ENCODE measurements at regions not wholly inside any gene's neighbourhood (a gene's known extent, or its start where the extent isn't known, plus 50 kb on each side); places are given as distances from the start of the nearest gene placed in this dataset.
"Not testable (repeated sequence)": the region's sequence is repeated elsewhere in the genome, so short reads cannot be mapped to it uniquely, and the experiment has no call there.

DNA sequence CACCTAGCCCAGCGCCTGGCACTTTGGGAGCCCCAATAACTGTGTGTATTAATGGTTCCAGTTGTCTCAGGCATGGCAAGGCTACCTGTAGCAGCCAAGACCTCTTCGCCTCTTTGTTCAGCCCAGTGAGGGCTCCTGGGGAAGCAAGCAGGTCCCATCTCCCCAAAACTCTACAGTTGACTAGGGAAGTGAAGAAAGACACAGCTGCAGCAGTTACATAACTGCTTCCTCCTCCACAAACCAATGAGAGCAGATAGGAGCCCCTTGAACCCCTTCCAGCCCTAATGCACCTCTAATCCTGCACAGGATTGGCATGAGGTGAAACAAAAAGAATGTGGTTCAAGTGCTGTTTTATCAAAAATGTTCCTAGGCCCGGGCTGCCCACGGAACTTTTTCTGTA lies 100.5 kb downstream of the SYF2 start:
- DNase-seq: no peak

DNA sequence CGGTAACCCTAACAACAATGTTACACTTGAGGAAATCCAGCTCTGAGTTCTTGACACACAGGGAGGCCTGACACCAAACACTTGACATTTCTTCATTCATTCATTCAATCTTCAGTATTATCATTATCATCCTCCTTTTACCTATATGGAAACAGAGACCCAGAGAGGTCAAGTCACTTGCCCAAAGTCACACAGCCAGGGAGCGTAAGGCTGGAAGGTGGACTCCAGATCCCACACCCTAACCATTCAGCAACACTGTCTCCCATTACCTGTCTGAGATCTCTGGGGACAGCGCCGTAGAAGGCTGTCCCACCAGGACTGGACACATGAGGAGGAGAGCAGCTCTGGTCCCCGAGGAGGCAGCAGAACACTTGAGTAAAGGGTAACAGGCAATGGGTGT lies 101.4 kb downstream of the SYF2 start:
- no peak for DNase-seq

DNA sequence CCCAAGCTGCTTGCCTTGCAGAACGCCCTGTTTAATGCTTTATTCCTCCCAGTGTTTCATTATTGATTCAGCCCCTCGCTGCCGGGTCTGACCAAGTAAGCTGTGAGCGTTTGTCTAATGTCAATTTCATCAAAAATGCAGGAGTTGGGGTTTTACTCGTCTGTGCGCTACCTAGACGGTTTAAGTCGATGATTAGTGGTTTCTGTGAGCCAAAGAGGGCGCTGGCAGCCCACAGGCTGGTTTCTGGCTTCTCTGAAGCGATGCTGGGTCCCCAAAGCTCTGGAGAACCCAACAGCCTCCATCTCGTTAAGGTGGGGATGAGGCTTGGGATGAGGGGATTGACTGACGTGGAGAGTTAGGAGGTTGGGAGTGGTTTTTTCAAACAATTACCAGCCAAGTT lies 102.9 kb downstream of the SYF2 start:
- DNase-seq: no peak

DNA sequence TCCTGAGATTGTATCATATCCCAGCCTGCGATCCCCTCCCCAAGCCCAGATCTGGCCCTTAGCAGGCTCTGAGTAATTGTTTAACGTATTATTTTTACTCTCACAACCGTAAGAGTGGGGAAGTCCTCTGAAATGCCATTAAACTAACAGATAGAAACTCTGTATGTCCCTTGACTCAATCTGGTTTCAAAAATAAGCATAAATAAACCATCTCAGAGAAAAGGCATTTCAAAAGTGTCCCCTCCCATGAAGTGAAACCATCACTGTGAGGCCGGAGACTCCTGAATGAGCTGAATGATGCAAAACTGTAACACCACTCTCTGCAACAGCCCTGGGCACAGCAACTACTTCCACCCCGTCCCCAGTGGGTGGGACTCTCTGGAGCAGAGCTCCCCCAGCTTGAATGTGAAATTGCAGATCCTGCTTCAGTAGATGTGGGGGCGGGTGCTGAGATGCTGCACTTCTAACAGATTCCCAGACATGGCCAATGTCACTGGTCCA lies 104.1 kb downstream of the SYF2 start:
- no peak for DNase-seq

DNA sequence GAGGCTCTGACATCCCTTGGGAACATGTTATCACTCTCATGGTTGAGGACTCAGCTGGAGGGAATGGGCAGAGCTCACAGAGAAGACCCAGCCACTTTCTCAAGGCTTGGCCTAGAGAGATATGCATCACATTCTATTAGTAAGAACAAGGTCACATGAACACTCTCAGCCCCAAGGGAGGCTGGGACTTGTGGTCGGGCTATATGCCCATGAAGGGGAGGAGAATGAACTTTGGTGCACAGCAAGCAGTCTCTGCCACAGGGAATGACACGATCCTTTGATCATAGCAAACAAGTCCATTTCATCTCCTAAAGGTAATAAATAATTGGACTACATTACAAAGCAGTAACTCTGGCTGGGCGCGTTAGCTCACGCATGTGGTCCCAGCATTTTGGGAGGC lies 105.7 kb downstream of the SYF2 start:
- no peak for DNase-seq

DNA sequence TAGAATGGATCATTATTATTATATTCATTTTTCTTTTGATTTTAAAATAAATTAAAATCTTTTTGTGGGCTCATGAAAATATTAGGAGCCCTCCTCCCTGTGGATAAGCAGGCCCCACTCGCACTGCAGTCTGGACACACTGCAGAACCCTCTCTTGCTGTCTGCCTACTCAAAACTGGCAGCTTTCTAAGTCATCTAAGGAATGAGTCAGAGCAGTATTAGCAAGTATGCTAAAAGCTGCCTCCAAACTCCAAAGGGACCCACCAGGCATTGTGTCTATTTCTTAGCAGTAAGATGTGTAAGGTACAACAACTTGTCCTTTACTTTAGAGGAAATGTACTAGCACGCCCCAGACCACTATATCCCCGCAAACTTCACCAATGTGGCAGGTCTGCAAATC lies 108.8 kb downstream of the SYF2 start:
- DNase-seq: no peak

DNA sequence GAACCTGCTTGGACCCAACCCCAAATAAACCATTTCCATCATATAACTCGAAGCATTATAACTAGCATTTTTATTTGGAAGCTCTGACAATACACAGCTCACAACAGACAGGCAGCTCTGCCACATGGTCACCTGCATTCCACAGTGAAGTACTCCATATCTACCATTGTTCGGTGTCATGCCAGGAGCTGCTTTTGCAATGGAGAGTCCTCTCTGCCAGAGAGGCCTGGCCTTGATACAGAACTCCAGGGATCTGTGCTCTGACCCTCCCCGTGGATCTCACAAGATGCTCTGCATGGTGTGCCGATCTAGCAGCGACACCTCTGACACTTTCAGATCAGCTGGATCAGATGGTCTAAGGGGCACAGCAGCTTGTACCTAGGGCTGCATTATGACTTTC lies 109.6 kb downstream of the SYF2 start:
- DNase-seq: no peak

DNA sequence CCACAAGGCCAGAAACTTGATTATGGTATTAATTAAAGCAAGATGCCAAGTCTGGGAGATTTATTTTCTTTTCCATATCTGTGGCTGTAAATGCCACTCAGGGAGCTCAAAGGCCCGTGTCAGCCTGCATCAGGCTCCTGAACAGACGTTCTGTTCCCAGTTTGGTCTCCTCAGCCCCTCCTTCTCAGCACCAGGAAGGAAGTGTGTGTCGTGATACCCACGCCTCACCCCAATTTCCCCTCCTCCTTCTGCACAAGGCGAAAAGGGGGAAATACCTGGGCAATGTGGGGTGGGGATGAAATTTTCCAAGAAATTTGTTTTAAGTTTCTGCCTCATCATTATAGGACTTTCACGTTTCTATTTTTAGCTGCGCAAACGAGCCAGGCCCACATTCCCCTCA lies 112.0 kb downstream of the SYF2 start:
- DNase-seq: no peak

DNA sequence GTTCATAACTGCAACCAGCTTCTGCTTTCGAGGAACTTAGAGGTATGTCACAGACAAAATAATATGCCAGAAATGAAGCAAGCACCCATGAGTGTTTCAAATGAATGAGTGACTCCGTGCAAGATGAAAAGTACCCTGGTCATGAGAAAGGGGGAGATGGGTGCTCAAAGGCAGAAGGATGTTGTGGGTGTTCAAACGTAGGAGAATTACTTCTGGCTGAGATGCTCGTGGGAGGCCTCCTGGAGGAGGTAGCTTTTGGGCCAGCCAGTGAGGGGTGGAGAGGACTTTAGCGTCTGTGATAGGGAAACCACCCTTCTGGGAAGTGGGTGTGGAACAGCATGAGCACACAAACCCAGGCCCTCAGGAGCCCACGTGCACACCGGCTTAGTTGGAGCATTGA lies 113.8 kb downstream of the SYF2 start:
- DNase-seq: no peak

DNA sequence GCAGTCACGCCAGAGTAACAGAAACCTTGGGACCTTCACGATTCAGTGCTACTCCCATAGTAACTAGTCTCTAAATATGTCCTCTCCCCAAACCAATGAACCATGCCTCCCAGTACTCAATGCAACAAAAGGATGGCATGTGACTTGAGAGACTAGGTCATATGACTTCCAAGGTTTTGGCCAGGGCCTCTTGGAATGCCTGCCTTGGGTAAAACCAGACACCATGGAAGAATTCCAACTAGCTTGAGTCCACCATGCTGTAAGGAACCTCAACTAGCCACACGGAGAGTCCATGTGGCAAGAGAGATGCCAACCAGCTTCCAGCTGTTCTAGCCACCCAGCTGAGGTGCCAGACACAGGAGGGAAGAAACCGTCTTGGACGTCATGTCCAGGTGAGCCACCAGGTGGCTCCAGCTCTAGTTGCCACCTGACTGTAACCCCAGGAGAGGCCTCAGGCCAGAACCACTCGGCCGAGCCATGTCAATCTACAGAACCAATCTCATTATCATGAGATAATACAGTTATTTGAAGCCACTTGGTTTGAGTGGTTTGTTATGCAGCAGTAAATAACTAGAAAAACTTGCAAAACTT lies 115.0 kb downstream of the SYF2 start:
- no peak for DNase-seq

DNA sequence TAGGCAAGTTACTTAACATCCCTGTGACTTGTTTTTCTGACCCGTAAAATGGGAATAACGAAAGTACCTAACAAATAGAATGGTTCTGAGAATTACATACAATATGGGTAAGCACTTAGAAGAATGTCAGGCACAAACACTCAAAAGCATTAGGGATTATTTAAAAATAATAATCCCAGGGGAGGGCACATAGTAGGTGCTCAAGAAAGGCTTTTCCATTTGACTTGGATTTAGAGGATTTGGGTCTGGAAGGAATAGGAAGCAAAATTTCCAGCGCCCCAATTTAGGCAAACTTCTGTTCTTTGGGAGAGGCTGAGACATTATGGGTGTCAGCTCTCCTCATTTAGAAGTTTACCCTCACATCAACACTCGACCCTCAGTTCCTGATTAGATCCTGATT lies 115.5 kb downstream of the SYF2 start:
- no peak for DNase-seq

DNA sequence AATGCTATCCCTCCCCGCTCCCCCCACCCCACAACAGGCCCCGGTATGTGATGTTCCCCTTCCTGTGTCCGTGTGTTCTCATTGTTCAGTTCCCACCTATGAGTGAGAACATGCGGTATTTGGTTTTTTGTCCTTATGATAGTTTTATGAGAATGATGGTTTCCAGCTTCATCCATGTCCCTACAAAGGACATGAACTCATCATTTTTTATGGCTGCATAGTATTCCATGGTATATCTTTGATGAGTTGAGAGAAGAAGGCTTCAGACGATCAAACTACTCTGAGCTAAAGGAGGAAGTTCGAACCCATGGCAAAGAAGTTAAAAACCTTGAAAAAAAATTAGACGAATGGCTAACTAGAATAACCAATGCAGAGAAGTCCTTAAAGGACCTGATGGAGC lies 116.2 kb downstream of the SYF2 start:
- DNase-seq: not testable (repeated sequence)

DNA sequence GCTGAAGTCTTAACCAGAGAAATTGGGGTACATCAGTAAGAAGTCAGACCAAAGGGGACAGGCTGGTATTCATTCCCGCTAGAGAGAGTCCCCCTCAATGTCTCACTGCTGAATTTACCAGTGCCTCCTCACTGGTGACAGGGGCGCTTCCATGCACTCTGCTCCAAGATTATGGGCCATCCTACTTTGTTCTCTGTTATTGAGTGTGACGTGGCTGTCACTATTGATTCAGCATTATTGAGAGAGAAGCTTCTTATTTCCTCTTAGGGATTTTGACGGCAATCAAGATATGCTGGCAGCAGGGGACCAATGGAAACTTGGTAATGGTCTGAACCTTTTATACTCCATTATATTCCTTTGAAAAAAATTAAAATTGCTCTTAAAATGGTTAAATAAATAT lies 118.6 kb downstream of the SYF2 start:
- DNase-seq: no peak

DNA sequence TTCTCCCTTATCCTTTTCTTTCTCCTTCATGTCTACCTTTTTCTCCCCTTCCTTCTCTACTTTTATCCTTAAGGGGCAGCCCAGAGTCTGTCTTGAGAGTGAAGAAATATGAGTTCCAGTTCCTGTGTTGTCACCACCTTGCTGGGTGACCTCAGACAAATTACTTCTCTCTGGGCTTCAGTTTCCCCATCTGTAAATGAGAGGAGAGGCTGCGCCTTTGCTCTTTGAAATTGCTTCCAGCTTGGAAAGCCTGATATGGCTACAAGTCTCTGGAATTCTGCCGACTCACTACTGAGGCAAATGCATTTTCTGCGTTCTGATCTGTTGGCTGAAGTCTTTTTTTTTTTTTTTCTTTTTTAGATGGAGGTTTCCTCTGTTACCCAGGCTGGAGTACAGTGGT lies 119.2 kb downstream of the SYF2 start:
- DNase-seq: no peak

DNA sequence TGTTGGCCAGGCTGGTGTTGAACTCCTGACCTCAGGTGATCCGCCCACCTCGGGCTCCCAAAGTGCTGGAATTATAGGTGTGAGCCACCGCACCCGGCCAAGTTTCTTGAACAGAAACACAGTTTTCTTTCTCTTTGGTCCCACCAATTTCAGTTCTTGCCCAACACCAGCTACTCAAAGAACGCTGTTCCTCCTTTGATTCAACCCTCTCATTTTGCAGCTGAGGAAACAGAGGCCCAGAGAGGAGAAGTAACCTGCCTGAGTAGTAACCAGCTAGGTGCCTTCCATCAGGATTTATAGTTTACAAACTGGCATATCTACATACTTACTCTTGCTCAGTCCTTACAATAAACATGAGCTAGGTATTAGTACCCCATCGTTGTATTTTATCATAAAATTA lies 119.9 kb downstream of the SYF2 start:
- DNase-seq: no peak

DNA sequence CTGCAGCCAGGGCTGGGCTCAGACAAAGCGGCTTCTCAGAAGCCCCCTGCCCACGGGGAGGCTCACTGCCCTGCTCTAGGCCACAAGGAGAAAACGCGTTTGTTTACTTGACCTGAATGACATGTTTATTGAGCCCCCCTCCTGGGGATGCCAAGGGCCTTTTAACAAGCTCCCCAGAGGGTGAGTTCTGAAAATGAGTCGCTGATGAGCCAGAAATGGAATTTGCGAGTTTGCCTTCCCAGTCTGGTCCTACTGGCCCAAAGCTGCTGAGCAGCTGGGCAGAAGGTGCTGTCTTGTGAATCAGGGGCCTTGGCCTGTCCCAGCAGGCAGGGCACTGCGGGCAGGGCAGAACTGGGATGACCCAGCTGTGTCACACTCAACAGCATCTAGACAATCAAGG lies 120.6 kb downstream of the SYF2 start:
- no peak for DNase-seq

DNA sequence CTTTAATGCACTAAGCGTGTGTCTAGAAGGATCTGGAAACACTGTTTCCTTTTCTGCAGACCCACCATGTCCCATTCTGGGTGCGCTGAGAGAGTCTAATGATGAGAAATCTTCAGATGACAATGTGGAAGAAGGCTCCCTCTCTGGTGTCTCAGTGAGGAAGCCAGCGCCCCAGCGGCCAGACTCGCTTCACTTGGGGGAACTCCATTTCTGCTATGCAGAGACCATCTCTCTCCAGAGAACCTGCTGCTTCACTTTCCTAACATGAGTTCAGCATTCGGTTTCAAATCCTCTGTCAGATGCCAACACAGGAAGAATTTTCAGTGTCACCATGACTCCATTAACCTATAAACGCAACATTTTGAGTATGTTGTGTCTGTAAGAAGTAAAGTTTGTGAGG lies 121.8 kb downstream of the SYF2 start:
- DNase-seq: no peak

DNA sequence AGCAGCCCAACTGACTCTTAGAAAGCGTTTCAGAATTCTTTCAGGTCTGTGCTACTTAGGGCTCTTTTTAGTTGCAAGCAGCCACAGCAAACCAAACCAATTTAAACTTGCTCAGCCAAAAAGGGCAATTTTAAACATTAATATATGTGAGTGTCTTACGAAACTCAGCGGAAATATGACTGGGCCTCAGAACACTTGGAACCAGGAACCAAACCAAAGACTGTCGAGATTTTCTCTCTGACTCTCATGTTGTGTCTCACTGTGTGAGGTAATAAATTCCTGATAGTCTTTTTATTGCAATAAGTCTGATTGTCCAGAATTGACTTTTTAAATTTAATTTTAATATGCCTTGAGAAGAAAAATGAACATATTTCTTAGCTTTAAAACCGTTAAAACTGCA lies 122.3 kb downstream of the SYF2 start:
- no peak for DNase-seq

DNA sequence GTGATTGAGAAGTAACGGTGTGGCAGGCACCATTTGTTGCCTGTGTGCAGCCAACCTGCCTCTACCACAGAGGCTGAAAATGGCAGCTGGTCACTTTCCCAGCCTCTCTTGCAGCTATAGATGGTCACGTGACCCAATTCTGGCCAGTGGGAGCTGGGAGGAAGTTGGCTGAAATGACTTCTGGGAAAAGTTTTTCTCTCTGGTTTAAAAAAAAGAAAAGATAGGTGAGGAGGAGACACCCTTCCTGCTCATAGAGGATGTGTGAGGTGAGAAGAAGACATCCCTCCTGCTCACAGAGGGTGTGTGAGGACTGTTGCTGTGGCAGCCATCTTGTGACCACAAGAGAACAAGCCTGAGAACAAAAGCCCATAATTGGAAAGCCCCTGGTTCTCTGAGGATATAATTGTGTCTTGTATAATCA lies 122.8 kb downstream of the SYF2 start:
- no peak for DNase-seq

DNA sequence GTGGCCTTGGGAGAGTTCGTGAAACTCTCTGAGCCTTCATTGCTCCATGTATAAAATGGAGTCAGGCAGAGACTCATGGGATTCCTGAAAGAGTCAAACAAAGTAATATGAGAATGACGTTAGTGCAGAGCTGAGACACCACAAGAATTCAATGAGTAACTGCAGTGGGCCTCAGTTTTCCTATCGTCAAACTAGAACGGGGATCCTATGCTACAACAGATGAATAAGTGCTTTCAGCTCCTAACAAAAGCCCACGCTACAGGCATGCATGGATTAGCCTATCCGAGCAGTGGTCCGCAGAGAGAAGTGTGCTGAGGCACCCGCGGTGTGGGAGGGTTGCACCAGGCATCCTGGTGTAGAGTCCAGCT lies 124.7 kb downstream of the SYF2 start:
- no peak for DNase-seq

DNA sequence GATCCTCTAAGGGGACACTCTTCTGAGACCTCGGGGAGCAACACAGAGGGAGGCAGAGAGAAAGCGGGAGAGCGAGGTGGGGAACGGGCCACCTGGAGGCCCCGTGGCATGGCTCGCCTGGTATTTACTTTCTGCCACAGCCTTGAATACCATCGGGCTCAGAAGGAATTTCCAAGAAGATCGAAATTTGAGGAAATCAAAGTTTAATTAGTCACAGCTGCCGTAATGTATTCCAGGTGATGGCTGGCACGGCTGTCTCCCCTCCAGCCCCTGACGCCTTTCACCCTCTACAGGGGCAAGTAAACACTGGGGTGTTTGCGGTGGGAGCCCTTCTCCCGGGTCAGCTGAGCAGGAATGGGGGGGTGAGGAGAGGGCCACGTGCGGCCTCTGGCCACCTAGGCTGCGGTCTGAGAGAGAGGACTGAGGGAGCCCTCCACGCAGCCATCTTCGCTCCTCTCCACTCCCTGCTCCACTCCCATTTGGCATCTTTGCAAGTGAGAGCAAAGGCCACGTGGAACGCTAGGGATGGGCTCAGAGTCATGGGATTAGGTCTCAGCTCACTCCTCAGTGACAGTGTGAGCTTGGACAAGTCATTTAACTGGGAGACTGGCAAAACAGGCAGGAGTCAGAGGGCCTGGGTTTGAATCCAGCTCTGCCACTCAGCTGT lies 125.2 kb downstream of the SYF2 start:
- DNase-seq: no peak

DNA sequence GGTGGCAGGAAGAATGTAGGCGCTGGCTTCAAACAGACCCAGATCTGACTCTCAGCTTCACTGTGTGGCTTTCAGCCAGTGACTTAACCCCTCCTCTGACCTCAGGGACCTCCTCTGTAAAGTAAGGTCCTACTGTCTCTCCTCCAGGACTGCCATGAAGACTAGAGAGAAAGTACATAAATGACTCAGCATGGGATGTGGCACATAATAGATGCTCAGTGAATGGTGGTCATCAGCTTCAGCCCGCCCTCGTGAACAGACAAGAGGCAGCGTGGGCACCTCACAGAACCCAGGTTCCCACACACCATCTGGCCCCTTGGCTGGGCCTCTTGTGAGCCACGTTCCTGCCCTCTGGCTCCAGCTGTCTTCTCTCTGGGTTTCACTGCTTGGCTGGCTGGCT lies 126.0 kb downstream of the SYF2 start:
- no peak for DNase-seq

DNA sequence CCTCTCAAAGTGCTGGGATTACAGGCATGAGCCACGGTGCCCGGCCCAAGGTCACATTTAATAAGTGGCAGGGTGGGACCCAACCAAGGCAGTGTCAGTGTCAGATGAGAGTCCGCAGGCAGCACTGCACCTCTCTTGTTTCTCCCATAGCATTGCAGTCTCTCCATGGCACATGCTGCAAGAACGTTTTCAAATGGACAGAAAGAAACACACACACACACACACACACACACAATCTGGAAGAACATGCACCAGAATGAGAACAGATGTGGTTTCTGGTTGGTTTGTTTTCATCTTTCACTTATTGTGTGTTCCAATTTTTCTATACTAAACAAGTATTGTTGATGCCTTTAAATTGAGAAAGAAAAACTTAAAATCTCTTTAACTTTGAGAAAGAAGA lies 126.5 kb downstream of the SYF2 start:
- no peak for DNase-seq

DNA sequence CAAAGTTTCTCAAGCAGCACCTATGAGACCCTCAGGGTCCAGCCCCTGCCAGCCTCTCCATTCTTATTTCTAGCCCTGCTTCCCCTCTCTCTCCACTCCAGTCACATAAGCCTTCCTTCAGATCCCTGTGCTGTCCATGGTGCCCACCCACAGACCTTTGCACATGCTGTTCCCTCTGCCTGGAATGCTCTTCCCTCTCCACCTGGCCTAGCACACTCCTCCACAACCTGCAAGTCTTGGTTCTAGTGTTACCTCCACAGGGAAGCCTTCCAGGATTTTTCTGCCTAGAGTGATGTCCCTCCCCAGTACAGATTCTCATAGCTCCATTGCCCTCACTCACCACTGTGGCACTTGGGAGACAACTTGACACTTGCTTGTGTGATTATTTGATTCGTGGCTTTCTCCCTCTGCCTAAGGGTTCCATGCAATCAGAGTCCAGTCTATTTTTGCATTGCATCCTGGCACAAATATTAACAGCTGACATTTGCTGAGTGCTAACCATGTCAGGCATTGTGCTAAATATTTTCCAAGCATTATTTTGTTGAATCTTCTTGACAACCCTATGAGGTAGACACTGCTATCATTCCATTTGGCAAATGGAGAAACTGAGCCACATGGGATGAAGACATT lies 127.3 kb downstream of the SYF2 start:
- DNase-seq: no peak

Data from NCI-H146 (cell line).